HUDEP-2 (cell line): ENCODE measurements at regions not wholly inside any gene's neighbourhood (a gene's known extent, or its start where the extent isn't known, plus 50 kb on each side); places are given as distances from the start of the nearest gene placed in this dataset.
"Not testable (repeated sequence)": the region's sequence is repeated elsewhere in the genome, so short reads cannot be mapped to it uniquely, and the experiment has no call there.

Experiments
- DNase-seq, 76 experiments: peaks; one replicate each; lab custom pipeline; 2025; ENCODE audit not compliant: unreplicated experiment in 76 of 76; lab: John Stamatoyannopoulos, UW

GRCh38 chr6:18527836-18528743, 140.9 kb downstream of the RNF144B start:
- peak in 2 of 76 experiments; percentile 19 to 24 for DNase-seq

GRCh38 chr6:18530201-18530600, 143.1 kb downstream of the RNF144B start:
- DNase-seq, result no peak

GRCh38 chr6:18532139-18532538, 145.0 kb downstream of the RNF144B start:
- no peak for DNase-seq

- DNase-seq, result no peak
Observed at GRCh38 chr6:18533793-18534192, 146.6 kb downstream of the RNF144B start.

- DNase-seq, result no peak
Observed at GRCh38 chr6:18536591-18537055, 149.5 kb downstream of the RNF144B start.

DNA sequence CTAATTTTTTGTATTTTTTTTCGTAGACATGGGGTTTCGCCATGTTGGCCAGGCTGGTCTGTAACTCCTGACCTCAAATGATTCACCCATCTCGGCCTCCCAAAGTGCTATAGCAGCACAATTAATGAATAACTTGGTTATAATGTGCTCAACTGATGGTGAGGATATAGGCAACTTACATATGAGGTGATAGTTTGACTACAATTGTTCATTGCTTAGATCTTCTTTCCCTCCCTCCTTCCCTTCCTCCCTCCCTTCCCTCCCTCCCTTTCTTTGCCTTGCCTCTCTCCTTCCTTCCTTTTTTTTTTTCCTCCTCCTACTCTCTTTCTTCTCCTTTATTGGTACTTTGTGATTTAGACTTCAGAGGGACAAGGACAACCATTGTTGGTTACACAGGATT, 151.2 kb downstream of the RNF144B start:
- no peak for DNase-seq

DNA sequence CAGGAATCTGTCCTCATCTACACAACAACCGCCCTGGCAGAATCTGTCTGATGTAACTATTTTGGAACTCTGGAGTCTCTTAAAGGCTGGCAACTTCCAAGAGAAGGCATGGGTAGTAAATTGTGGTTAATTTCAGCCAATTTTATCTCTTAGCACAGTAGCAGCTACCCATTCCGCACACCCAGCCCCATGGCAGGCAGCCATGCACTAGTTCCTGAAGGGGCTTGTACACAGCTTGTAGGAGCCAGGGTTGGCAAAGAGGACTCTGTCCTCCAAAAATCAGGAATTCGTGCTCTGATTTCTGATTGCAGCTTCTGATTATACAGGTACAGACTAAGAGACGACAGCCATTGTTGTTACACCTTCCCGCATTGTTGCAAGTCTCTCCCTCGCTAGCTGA, 155.9 kb downstream of the RNF144B start:
- DNase-seq, result no peak

DNA sequence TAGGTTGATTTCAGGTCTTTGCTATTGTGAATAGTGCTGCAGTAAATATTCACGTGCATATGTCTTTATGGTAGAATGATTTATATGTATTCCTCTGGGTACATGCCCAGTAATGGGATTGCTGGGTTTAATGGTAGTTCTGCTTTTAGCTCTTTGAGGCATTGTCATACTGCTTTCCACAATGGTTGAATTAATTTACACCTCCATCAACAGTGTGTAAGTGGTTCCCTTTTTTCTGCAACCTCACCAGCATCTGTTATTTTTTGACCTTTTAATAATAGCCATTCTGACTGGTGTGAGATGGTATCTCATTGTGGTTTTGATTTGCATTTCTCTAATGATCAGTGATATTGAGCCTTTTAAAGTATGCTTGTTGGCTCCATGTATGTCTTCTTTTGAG, 158.0 kb downstream of the RNF144B start:
- DNase-seq, result not testable (repeated sequence)

GRCh38 chr6:18545726-18546125, 158.6 kb downstream of the RNF144B start:
- DNase-seq, result no peak

GRCh38 chr6:18550119-18550518, 163.0 kb downstream of the RNF144B start:
- no peak for DNase-seq

DNA sequence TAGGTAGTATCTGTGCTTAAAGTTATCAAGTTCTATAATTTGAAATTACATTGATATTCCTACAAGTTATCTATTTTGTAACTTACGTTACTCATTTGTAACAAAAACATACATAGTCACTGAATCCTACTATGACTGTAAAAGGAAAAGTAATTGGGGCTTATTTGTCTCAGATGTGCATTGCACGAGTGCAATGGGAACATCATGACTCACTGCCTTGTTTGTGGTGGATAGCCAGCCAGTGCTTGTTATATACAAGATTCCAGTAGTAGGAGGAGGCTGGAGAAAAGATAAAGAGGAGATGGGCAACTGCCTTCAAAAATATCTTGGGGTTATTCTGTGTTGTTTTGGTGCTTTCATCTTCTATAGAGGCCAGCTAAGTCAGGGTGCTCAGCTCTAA, 164.1 kb downstream of the RNF144B start:
- peak in 2 of 76 experiments; percentile 11 to 12 for DNase-seq

- DNase-seq, result no peak
Observed at GRCh38 chr6:18555750-18556149, 168.6 kb downstream of the RNF144B start.

GRCh38 chr6:18561037-18561750, 174.0 kb downstream of the RNF144B start:
- DNase-seq, result no peak

GRCh38 chr6:18562726-18563125, 175.6 kb downstream of the RNF144B start:
- no peak for DNase-seq

DNA sequence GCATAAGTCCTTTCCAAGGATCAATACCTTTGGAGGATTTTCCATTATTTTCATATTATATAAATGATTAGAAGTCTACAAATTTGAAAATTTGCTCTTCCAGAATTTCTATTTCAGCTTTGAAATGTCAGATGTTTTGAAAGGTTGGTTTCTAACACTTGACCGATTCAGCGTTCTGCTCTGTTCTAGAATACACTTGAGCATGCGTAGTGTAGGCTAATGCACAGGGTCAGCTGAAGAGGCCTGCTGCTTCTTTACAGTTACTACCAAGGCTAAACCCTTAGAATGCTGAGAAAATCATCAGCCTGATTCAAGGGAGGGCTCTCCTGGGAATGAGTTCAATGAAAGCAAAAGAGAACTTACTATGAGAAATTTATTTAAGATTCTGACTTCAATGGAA, 177.6 kb downstream of the RNF144B start:
- no peak for DNase-seq

GRCh38 chr6:18565231-18565630, 178.1 kb downstream of the RNF144B start:
- no peak for DNase-seq

DNA sequence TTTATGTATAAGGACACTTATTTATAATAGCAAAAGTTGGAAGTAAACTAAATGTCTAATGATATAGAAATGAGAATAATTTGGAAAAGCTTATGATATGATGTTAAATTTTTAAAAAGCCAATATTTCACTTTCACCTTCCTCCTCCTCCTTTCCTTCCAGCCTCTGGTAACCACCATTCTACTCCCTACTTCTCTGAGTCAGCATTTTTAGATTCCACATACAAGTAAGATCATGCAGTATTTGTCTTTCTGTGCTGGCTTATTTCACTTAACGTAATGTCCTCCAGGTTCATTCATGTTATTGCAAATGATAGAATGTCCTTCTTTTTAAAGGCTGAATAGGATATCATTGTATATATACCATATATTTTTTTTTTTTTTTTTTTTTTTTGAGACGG, 180.2 kb downstream of the RNF144B start:
- DNase-seq, result no peak

GRCh38 chr6:18577491-18577890, 190.3 kb downstream of the RNF144B start:
- no peak for DNase-seq

DNA sequence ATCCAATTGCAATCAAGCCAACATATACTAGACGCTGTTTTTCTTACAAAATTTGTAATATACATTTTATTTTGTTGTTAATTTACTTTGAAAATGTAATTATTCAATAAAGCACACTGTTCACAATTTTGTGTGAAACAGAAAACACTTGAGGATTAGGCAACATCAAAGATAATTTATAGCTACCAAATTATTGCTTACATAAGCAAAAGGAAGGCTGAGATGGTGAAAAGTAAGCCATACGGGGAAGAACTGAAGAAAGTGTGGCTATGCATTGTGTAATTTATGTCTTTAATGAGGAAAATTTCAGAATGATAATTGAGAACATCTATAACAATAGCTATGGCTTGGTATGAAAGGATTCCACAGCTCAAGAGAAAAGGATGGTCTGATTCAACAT, 192.0 kb downstream of the RNF144B start:
- DNase-seq, result no peak

- DNase-seq, result no peak
Observed at GRCh38 chr6:18579869-18580268, 192.7 kb downstream of the RNF144B start.

- DNase-seq, result no peak
Observed at GRCh38 chr6:18584372-18584771, 197.2 kb downstream of the RNF144B start.
